Hematopoietic multipotent progenitor cell treated with erythropoietin and hydrocortisone succinate and interleukin-3 and kit ligand, for 8 days (in vitro differentiated cells): ENCODE measurements at regions not wholly inside any gene's neighbourhood (a gene's known extent, or its start where the extent isn't known, plus 50 kb on each side); places are given as distances from the start of the nearest gene placed in this dataset.
"Not testable (repeated sequence)": the region's sequence is repeated elsewhere in the genome, so short reads cannot be mapped to it uniquely, and the experiment has no call there.

ENCODE experiments used
- DNase-seq: peaks from one replicate; pipeline ENCODE4 v3.0.0-alpha.2; 2015

- no peak for DNase-seq
Measured at GRCh38 chr18:55762424-55762823, 174.4 kb upstream of the TCF4 start.

DNA sequence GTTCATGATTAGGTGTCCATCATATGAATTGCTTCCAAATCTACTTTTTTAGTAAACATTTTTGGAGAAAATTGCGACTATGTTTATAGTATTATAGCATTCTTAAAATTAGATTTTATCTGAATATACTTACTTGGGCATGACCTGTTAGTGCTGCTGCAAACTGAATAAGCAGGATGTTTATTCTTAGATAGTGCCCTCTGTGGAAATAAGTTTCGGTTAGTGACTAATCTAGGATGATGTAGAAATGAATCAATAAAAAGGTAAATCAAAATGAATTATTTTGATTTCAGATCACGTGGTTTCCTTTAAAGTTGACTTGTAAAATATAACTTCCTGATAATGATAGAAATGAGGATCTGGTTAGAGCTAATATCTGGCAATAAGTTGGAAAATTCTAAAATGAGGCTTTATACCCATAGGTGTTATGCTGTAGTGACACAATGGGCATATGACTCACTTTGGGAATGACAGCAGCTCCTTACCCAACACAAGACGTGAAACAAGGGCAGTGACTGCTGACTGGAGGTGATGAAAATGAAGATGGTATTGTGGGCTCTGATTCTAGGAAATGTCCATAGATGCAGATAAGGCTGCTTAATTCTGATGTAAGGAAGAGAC, 165.8 kb upstream of the TCF4 start:
- no peak for DNase-seq

GRCh38 chr18:55751476-55751875, 163.5 kb upstream of the TCF4 start:
- DNase-seq = no peak

DNA sequence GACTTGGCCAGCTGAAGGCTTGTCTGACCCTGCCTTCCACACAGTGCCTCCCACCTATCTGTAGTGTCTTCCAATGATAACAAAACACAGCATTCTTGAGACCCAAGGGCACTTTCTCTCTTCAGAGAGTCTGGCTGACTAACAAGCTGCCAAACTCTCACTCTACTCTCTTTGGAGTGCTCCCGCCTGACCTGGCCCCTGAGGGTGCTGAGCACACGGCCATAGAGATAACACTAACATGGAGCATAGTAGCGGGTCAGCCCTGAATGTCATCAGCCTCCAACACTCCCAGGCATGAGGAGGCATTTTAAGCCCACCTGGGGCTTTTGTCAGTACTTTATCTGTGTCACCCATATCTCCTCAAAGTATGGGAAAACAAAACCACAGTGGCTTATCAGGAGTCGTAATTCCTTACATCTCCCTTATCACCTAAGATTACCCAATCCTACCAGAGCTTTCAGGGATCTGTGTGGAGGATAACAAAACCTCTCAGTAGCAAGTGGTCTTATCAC, 160.3 kb upstream of the TCF4 start:
- peak; percentile 86 for DNase-seq

- DNase-seq = no peak
Measured at GRCh38 chr18:55744206-55744605, 156.2 kb upstream of the TCF4 start.

DNA sequence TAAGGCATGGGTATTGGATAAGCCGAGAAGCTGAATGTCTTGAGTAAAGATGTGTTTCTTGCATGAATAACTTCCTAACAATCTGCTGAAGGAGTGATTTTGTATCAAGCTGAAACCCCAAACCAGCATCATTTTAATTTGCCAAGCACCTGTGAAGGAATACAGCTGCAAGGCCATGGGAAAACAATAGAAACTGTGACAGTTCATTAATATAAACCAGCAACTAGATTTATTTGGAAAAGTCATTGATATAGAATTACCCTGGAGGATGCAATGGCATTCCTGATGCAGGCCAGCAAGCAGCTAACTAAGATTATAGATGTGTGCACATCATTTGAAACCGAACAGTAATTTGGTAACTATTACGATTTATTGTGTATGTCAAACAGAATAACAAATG, 155.7 kb upstream of the TCF4 start:
- DNase-seq = no peak

- DNase-seq = no peak
Measured at GRCh38 chr18:55743133-55743532, 155.1 kb upstream of the TCF4 start.

DNA sequence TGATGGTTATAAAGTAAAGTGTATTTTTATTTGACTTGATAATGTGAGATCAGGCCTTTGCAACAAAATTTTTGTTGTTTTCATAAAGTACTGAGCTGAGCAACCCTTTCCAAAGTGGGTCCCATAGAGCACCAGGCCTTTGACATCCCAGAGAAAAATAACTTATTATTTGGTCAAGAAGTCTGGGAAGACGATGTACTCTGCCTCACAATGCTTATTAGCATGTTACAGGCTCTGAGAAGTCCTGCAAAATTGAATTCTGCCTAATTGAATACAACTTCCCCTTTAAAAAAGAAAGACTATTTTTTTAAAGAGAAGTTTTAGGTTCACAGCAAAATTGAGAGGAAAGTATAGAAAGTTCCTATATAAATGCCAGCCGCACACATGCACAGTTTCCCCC, 151.5 kb upstream of the TCF4 start:
- DNase-seq = no peak

GRCh38 chr18:55738483-55739114, 150.6 kb upstream of the TCF4 start:
- DNase-seq = peak; percentile 49

DNA sequence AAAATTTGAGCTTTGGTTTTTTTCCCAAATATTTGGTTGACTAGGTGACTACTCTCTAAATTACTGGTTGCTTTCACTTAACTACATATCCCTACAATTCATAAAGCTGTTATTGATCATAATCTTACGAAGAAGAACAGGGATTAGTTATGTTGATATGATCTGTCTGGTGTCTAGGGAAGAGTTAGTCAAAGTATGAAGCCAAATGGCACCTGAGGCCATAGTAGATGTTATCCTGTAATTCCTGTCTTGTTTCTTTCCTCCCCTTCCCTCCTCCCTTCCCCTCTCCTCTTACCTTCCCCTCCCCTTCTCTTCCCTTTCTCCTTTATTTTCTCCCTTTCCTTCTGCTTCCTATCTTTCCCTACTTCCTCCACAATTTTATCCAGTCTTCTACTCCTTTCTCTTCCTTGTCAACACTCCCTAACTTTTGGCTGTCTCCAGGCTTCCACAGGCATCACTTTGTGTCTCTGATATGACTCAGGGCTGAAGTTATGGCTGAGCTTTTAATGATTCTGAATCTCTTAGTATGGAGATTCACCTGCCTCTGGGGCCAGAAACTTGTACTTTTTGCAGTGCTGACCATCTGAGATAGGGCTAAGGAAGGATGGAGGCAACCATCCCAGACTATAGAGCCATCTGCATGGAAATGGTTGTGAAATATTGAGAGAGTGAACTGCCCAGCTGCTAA, 149.9 kb upstream of the TCF4 start:
- DNase-seq = no peak

DNA sequence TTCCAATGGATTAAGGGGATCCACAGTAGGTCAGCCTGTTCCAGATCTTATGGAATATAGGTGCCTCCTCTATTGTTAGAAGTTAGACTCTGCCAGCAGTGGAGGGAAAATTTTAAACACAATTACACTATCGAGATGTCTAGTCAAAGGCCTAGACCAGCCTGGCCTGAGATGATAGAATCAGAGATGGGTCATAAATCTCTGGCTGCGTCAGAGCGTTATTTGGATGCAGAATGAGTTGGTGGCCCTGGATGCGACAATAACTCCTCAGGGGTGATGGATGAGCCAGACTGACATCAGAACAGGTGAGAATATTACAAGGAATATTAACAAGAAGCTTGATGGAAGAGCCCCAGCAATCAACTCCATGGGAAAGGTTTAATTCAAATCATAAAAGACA, 149.3 kb upstream of the TCF4 start:
- DNase-seq = no peak

DNA sequence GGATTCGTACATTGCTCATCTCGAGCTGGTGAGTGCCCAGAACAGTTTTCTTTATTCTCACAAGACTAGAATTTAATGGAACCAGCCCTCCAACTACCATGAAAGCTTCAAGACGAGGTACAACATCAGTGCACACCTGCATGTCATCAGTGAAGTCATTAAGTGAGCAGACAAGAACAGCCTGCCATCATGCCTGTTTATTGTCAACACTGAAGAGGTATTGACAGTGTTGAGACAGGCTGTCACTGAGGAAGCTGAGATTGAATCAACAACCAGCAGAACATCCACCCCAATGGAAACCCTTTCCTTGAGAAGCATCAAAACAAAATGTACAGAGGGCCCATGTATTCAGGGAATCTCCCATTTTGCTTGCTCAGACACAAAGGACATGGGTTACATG, 148.0 kb upstream of the TCF4 start:
- DNase-seq = no peak

- no peak for DNase-seq
Measured at GRCh38 chr18:55735199-55735855, 147.3 kb upstream of the TCF4 start.

GRCh38 chr18:55732227-55733106, 144.5 kb upstream of the TCF4 start:
- DNase-seq = peak; percentile 67

DNA sequence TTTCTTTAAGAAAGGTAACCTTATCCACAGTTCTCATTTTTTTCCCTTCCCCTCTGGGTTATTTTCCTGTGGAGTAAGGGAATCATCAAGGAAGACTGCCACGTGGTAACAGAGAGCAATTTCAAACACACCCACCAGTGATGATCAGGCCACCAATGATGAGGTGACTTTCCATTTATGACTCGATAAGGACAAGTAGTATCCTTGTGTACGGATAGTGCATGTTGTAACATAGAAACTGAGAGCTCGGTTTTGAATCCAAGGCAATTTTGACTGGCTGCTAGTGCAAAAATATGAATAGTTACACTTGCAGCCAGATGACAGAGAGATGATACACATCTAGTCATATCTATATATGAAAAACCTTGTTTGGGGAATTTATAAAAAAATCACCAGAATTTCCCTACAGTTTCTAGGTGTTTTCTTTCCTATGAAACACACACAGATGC, 143.6 kb upstream of the TCF4 start:
- peak; percentile 11 for DNase-seq

DNA sequence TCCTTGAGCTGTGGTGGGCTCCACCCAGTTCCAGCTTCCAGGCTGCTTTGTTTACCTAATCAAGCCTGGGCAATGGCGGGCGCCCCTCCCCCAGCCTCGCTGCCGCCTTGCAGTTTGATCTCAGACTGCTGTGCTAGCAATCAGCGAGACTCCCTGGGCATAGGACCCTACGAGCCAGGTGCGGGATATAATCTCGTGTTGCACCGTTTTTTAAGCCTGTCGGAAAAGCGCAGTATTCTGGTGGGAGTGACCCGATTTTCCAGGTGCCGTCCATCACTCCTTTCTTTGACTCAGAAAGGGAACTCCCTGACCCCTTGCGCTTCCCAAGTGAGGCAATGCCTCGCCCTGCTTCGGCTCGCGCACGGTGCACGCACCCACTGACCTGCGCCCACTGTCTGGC, 133.0 kb upstream of the TCF4 start:
- not testable (repeated sequence) for DNase-seq

DNA sequence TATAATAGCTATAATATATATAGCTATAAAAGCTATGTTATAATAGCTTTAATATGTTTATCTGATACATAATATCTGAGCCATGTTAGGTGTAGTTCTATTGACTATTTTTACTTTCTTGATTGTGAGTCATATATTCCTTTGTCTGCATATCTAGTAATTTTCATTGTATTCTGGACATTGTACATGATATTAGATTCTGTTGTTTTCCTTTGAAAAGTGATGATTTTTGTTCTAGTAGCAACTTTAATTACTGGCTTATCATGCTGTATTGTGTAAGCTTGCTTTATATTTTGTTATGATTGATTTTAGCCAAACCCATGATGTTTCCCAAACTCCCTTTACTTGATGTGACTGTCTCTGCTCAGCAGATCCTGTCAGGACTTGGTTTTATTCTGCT, 125.7 kb upstream of the TCF4 start:
- DNase-seq = no peak

- no peak for DNase-seq
Measured at GRCh38 chr18:55706898-55707297, 118.9 kb upstream of the TCF4 start.

DNA sequence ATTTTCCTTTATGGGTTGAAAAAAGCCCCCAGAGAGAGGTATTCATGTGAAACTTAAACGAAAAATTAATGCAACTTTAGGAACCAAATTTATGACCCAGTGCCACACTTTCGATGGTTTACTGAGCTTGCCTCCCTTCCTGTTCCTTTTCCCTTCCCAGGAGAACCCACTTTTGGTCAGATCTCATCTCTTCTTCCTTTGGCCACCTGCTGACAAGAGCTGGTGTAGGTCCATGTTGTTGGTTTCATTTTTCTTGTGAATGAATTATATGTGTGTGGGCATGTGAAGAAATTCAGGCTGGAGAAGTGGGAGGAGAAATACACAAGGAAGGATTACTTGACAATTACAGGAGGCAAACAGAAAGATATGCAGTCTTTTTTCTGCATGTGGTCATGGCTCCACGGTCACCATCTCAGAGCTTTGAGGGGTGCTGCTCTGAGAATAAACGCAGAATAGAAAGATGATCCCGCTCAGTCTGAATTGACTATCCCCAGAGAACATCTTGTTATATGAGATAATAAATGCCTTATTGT, 111.3 kb upstream of the TCF4 start:
- no peak for DNase-seq

DNA sequence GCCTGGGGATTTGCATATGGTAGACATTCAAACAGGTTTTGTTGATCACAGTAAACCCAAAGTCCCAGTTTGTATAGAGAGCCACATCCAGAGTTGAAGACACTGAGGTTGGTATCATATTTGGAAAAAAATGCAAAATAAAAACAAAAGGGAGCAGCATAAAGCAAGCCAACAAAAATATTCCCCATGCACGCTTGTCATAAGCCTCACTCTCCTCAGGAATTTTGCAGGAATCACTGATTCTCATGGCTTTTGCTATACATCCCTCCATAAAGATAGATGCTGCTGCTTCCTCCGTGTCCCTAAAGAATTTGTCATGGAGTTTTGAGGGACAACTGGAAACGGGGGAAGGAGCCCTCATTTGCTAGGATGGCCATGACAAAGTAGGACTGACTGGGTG, 108.8 kb upstream of the TCF4 start:
- DNase-seq = no peak

GRCh38 chr18:55695091-55695490, 107.1 kb upstream of the TCF4 start:
- no peak for DNase-seq

DNA sequence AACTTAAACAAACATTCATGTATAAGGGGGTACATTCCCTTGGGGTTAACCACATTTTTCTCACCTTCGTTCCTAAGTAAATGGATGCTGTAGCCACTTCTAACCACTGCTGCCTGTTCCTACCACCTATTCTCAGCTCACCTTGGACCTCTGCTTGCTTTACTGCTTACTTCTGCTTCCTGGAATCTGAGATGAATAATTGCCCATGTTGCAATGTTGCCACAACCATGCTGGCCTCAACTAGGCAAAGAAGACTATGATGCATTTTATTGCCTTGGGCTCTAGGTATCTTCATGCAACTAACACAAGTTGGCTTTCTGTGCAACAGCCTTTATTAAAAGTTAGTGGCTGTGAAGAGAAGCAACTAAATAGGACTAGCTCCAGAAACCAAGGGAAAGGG, 106.3 kb upstream of the TCF4 start:
- DNase-seq = no peak
